ENCODE measurements at regions not wholly inside any gene's neighbourhood (a gene's known extent, or its start where the extent isn't known, plus 50 kb on each side); places are given as distances from the start of the nearest gene placed in this dataset.

DNA sequence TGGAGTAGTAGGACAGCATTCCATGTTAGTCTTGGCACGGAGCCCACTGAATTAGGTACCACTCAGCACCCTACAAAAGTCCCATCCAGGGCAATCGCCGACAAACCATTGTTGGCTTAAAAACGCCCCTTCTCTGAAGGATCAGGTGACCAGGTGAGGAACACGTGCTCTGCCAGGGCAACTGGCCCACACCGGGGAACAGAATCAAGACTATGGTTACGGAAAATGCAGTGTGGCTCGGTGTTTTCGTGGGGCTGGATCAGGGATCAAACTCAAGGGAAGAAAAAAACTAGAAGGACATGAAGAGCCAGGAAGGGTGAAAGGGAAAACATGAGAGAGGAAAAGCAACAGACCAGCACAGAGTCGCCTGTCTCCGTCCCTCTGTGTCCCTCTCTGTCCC lies 177.8 kb upstream of the ARID1B start:
- H3K4me3 Mint-ChIP-seq = no peak overlapping the region
- no peak for DNase-seq (ENCODE audit: low spot score)
- H3K27ac Mint-ChIP-seq = no peak overlapping the region
- no peaks in the 10 kb centered on the region for H3K36me3 ChIP-seq
- H3K4me3 ChIP-seq = no peak overlapping the region
- peaks cover 13% of the 10 kb centered on the region for H3K4me1 ChIP-seq
- H3K79me2 ChIP-seq (ENCODE audit: low read depth) = no peaks in the 10 kb centered on the region
- no peak overlapping the region for H3K9ac ChIP-seq
- H3K36me3 Mint-ChIP-seq = no peaks in the 10 kb centered on the region
- no peaks in the 10 kb centered on the region for H3K27me3 ChIP-seq
- no peaks in the 10 kb centered on the region for H3F3A ChIP-seq (ENCODE audit: low read depth)
- H2AFZ ChIP-seq (replicated peaks) = peak overlapping the region; percentile 34
- H3K27ac ChIP-seq = no peak overlapping the region
- H3K9me3 Mint-ChIP-seq = peaks cover 4% of the 10 kb centered on the region
- H4K20me1 ChIP-seq (ENCODE audit: low read depth) = no peaks in the 10 kb centered on the region
- H3K4me2 ChIP-seq = no peak overlapping the region
- TF ChIP-seq EZH2phosphoT487 (IDR thresholded peaks at IDR 0.05) (no peak), EZH2 (IDR thresholded peaks at IDR 0.05) (no peak)
- TF ChIP-seq, protein P1, sequence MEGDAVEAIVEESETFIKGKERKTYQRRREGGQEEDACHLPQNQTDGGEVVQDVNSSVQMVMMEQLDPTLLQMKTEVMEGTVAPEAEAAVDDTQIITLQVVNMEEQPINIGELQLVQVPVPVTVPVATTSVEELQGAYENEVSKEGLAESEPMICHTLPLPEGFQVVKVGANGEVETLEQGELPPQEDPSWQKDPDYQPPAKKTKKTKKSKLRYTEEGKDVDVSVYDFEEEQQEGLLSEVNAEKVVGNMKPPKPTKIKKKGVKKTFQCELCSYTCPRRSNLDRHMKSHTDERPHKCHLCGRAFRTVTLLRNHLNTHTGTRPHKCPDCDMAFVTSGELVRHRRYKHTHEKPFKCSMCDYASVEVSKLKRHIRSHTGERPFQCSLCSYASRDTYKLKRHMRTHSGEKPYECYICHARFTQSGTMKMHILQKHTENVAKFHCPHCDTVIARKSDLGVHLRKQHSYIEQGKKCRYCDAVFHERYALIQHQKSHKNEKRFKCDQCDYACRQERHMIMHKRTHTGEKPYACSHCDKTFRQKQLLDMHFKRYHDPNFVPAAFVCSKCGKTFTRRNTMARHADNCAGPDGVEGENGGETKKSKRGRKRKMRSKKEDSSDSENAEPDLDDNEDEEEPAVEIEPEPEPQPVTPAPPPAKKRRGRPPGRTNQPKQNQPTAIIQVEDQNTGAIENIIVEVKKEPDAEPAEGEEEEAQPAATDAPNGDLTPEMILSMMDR (IDR thresholded peaks at IDR 0.05) = no peak
- peaks cover 27% of the 10 kb centered on the region for H3K4me1 Mint-ChIP-seq
- no peaks in the 10 kb centered on the region for H3K9me3 ChIP-seq (ENCODE audit: low read depth)
- H3K27me3 Mint-ChIP-seq (ENCODE audit: insufficient read depth, low read depth) = peaks cover 11% of the 10 kb centered on the region

DNA sequence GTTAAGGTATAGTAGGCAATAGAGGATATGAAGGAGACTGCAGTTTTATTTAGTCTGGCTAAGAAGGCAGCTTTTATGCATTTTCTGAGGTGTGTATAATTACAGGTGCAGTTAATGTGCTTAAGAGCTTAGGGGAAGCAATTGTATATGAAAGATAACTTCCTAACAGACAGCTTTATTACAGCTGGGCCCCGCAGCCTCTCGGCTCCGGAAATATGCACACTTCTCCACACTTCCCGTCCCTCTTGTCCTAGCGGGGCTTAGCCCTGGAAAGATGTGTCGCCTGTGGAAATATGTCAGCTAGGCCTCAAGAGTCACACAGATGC lies 178.4 kb upstream of the ARID1B start:
- Histone ChIP-seq H2AFZ (replicated peaks) (peak overlapping the region; percentile 34), H3K79me2 (ENCODE audit: low read depth) (no peaks in the 10 kb centered on the region), H3K9ac (no peak overlapping the region), H3K4me2 (no peak overlapping the region), H3K9me3 (ENCODE audit: low read depth) (no peaks in the 10 kb centered on the region), H3K4me1 (peaks cover 13% of the 10 kb centered on the region), H3K27me3 (no peaks in the 10 kb centered on the region), H4K20me1 (ENCODE audit: low read depth) (no peaks in the 10 kb centered on the region), H3F3A (ENCODE audit: low read depth) (no peaks in the 10 kb centered on the region), H3K27ac (no peak overlapping the region), H3K4me3 (no peak overlapping the region), H3K36me3 (no peaks in the 10 kb centered on the region)
- Mint-ChIP-seq H3K4me3 (no peak overlapping the region), H3K4me1 (peaks cover 27% of the 10 kb centered on the region), H3K27me3 (ENCODE audit: insufficient read depth, low read depth) (peaks cover 11% of the 10 kb centered on the region), H3K36me3 (no peaks in the 10 kb centered on the region), H3K27ac (no peak overlapping the region), H3K9me3 (peaks cover 3% of the 10 kb centered on the region)
- no peak for DNase-seq (ENCODE audit: low spot score)
- TF ChIP-seq EZH2phosphoT487 (IDR thresholded peaks at IDR 0.05) (no peak), EZH2 (IDR thresholded peaks at IDR 0.05) (no peak)
- TF ChIP-seq, protein P1 (IDR thresholded peaks at IDR 0.05) = no peak

DNA sequence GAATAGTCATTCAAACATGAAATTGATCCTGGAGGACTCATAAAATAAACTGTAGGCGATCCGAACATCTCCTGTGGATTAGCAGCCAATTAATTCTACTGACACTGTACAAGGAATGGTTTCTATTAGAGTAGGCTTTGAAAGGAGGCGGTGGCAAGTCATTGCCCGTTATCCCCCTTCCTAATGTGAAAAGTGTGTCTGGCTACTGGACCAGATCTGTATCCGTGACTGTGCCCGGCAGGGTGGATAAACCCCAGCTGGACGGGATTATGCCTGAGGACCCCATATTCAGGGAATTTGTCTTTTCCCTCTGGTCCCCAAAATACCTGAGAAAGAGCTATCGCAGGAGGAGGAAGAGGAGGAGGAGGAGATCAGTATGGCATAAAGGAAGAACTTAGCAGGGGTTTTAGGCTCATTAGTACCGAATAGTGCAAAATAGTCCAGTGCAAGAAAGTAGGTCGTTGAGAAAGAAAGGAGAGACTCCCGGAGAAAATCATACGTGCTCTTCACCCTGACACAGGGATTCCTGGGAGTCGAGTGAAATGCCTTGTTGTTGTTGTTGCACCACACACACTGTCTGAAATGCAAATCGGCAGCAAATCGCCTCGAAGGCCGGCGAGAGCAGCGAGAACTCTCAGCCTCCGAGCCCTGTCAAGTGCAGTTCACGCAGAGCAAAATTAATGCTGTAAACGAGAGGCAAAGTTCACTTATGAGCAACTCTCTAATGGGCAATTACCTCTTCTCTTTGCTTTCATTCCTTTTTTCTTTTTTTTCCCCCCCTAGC lies 178.9 kb upstream of the ARID1B start:
- peaks cover 27% of the 10 kb centered on the region for H3K4me1 Mint-ChIP-seq
- no peak for TF ChIP-seq EZH2phosphoT487 (IDR thresholded peaks at IDR 0.05)
- Histone ChIP-seq H3K9ac (no peak overlapping the region), H3K27me3 (no peaks in the 10 kb centered on the region), H3F3A (ENCODE audit: low read depth) (no peaks in the 10 kb centered on the region), H3K36me3 (no peaks in the 10 kb centered on the region), H3K4me3 (no peak overlapping the region), H4K20me1 (ENCODE audit: low read depth) (no peaks in the 10 kb centered on the region), H3K9me3 (ENCODE audit: low read depth) (no peaks in the 10 kb centered on the region), H3K27ac (no peak overlapping the region), H3K4me1 (peaks cover 13% of the 10 kb centered on the region), H2AFZ (replicated peaks) (no peak overlapping the region), H3K4me2 (no peak overlapping the region), H3K79me2 (ENCODE audit: low read depth) (no peaks in the 10 kb centered on the region)
- peaks cover 3% of the 10 kb centered on the region for H3K9me3 Mint-ChIP-seq
- H3K36me3 Mint-ChIP-seq = no peaks in the 10 kb centered on the region
- no peak overlapping the region for H3K4me3 Mint-ChIP-seq
- no peak for DNase-seq (ENCODE audit: low spot score)
- no peak overlapping the region for H3K27ac Mint-ChIP-seq
- H3K27me3 Mint-ChIP-seq (ENCODE audit: insufficient read depth, low read depth) = peaks cover 11% of the 10 kb centered on the region

DNA sequence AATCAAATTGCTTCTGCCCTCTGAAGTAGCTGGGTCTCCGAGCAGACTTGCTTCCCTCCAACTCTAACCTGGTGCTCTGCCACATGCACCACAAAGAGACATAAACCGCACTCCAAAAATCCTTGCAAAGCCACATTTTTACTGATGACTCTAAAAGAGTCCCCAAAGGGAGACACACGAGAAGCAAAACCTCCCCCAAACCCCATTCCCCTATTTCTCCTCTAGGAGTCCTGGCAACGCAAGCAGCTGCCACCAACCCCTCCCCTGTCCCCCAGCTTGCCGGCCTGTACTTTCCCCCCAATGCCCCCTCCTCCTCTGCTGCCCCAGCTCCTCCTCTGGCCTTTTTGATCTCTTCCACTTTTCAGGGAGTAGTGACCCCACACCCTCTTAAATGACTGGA lies 180.1 kb upstream of the ARID1B start:
- Histone ChIP-seq H2AFZ (replicated peaks) (peak overlapping the region; percentile 38), H3K9me3 (ENCODE audit: low read depth) (no peaks in the 10 kb centered on the region), H3K36me3 (no peaks in the 10 kb centered on the region), H3K27ac (no peak overlapping the region), H3K4me2 (no peak overlapping the region), H3F3A (ENCODE audit: low read depth) (no peaks in the 10 kb centered on the region), H3K27me3 (no peaks in the 10 kb centered on the region), H3K9ac (no peak overlapping the region), H4K20me1 (ENCODE audit: low read depth) (no peaks in the 10 kb centered on the region), H3K79me2 (ENCODE audit: low read depth) (no peaks in the 10 kb centered on the region), H3K4me3 (no peak overlapping the region), H3K4me1 (peaks cover 13% of the 10 kb centered on the region)
- H3K27me3 Mint-ChIP-seq (ENCODE audit: insufficient read depth, low read depth) = peaks cover 11% of the 10 kb centered on the region
- H3K9me3 Mint-ChIP-seq = peaks cover 3% of the 10 kb centered on the region
- H3K27ac Mint-ChIP-seq = no peak overlapping the region
- no peaks in the 10 kb centered on the region for H3K36me3 Mint-ChIP-seq
- TF ChIP-seq EZH2 (IDR thresholded peaks at IDR 0.05) = no peak
- TF ChIP-seq, protein P1 (IDR thresholded peaks at IDR 0.05) = no peak
- TF ChIP-seq EZH2phosphoT487 (IDR thresholded peaks at IDR 0.05) = no peak
- H3K4me1 Mint-ChIP-seq = peaks cover 27% of the 10 kb centered on the region
- DNase-seq (ENCODE audit: low spot score) = peak; percentile 13
- H3K4me3 Mint-ChIP-seq = no peak overlapping the region

Data from neural progenitor cell (in vitro differentiated cells).